ENCODE measurements at regions not wholly inside any gene's neighbourhood (a gene's known extent, or its start where the extent isn't known, plus 50 kb on each side); places are given as distances from the start of the nearest gene placed in this dataset.

GRCh38 chr10:117638200-117638599 is 95.7 kb downstream of the EMX2 start:
- DNase-seq (ENCODE audit: low spot score): no peak

DNA sequence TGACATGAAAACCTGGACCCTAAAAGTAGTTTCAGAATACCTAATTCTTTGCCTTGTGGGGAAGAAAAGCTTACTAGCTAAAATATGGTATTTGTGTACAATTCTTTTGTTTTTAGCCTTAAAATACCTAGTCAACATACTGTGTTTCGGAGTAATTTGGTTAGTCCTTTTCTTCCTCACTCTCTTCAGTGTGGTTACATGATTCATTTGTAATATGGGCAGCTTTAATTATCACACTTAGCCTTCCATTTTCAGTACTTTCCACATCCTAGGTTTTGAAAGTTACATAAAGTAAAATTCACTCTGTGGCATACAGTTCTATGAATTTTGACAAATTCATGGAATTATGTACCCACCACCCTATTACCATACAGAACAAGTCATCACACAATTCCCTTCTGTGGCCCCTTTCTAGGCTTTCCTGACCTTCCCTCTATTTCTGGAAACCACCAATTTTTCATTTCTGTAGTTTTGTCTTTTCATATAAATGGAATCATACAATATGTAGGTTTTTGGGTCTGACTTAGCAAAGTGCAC is 96.2 kb downstream of the EMX2 start:
- DNase-seq (ENCODE audit: low spot score): no peak

DNA sequence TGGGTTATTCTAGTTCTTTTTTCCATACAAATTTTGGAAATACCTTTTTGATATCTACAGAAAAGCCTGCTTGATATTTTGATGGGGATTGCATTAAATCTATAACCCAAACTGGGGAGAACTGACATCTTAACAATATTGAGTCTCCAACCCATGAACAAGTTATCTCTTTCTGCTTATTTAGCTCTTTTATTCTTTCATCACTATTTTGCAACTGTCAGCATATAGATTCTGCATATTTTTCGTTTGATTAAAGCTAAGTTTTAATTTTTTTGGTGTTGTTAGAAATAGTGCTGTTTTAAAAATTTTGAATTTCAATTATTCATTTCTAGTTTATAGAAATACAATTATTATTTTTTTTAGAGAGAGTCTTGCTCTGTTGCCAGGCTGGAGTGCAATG is 97.9 kb downstream of the EMX2 start:
- no peak for DNase-seq (ENCODE audit: low spot score)

DNA sequence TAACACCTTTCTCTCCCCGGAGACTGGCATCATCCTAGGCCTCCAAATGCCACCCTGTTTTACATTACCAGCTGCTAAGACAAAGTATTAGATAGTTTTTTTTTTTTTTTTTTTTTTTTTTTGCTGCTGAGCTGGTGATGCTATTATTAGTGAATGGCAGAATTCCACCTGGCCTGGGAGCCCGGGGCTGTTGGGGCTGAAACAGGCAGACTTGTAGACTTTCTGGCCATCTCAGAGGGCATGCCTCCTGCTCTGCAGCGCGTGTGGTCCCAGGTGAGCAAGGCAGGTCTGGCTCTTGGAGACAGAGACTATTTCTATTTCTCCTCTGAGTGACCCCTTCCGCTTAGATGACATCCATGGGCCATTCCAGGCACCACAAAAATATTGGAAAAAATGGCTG is 104.2 kb downstream of the EMX2 start:
- DNase-seq (ENCODE audit: low spot score): no peak

DNA sequence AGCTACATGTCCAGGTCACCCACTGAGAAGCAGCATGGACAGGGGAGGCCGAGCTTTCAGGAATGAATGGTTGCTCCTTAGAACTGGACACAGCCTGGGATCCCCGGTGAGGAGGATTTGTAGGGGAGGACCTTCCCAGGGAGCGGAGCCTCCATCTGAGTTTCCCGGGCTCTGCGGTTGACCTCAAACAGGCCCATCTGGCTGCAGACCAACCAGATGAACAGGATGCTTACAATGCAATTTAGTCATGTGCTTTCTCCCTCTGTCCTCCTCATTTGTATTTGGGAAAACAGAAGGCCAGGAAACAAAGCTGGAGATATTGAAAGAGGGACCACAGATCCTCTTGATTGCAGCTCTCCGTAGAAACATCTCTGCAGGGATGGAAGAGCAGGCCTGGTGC is 104.8 kb downstream of the EMX2 start:
- no peak for DNase-seq (ENCODE audit: low spot score)

GRCh38 chr10:117651121-117651520 is 108.6 kb downstream of the EMX2 start:
- DNase-seq (ENCODE audit: low spot score): no peak

- no peak for DNase-seq (ENCODE audit: low spot score)
These were observed 110.0 kb downstream of the EMX2 start for GRCh38 chr10:117652228-117653169.

DNA sequence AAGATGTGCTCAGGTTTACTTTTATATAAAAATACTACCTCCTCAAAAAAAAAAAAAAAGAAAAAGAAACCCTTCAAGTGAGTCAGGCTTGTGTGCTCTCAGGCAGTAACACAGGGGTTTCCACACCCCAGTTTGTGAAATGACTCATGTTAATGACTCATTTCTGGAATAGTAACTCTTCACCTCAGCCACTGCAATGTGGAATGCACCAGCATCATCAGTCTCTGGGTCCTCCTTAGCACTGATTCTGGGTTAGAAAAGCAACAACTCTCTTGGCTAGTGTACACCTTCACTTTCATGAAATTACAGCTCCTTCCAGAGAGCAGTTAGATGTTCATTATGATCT is 110.6 kb downstream of the EMX2 start:
- peak; percentile 66 for DNase-seq (ENCODE audit: low spot score)

GRCh38 chr10:117654105-117654504 is 111.6 kb downstream of the EMX2 start:
- no peak for DNase-seq (ENCODE audit: low spot score)

DNA sequence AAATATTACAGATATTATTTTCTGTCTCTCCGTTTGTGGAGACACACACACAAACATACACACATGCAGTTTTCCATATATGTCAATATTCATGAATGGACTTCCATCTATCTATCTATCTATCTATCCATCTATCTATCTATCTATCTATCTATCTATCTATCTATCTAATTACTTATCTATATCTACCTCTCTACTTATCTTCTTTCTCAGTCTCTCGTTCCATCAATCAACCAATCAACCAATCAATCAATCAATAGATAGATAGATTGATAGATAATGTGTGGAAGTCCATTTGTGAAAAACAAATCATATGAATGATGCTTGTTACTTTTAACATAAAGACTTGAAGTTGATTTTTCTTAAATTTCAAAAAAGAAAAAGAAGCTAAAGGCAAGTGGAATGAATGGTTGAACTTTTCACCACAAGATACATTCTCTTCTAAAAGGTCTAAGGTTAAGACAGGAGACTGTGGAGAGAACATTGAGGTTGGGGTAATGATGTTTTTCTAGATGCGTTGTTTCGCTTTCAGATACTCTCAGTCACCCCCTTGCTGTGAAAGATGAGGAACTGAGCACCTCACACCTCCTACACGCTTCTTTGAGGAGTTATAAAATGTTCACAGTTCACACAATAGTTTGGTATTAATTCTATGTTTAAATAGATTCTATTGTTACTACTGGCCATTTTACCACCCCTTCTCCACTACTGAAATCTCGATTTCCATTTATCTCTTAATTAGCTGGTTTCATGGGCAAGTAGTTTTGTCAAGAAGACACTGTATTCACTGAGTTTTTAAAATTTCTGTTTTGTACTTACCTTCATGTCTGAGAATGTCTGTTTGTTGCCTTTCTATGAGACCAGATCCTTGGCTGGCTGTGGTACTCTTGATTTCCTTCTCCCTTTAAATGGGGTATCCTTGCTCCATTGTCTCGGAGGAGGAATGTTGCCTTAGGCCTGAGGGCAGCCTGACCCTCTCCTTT is 114.1 kb downstream of the EMX2 start:
- DNase-seq (ENCODE audit: low spot score): no peak

- no peak for DNase-seq (ENCODE audit: low spot score)
These were observed 118.8 kb downstream of the EMX2 start for GRCh38 chr10:117661316-117661715.

GRCh38 chr10:117662126-117662525 is 119.6 kb downstream of the EMX2 start:
- no peak for DNase-seq (ENCODE audit: low spot score)

DNA sequence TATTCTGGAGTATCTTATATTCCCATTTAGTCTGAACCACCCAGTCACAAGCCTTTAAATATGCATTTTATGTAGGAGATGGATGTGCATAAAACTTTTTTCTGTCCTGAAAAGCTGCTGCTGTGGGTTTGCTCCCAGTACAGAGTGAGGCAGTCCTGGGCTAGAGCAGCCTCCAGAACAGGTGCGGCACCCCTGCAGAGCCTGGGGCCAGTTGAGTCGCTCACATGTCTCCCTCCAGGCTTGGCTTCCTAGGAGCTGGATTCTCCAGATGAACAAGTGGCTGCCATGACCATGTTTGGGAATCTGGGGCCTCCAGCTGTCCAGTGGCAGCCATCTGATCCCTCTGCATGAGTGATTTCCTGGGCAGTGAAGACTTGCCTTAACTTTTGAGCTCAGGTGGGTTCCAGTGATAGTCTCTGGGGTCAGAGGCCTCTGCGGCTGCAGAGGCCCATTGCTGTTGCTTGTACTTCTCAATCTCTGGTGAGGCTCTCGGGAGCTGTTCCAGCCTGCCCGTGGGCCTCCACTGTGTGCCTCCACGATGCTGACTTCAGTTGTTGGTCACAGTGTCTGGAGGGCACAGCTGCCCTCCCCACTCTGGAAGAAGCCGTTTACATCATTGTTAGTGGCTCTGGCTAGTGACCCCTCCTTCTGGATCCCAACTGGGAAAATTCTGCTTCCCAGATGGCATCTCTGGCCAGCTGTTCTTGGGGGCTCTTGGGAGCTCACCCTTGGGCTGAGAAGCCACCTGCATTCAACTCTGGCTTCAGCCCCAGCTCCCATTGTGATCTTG is 120.4 kb downstream of the EMX2 start:
- no peak for DNase-seq (ENCODE audit: low spot score)

- DNase-seq (ENCODE audit: low spot score): no peak
These were observed 121.2 kb downstream of the EMX2 start for GRCh38 chr10:117663750-117664149.

DNA sequence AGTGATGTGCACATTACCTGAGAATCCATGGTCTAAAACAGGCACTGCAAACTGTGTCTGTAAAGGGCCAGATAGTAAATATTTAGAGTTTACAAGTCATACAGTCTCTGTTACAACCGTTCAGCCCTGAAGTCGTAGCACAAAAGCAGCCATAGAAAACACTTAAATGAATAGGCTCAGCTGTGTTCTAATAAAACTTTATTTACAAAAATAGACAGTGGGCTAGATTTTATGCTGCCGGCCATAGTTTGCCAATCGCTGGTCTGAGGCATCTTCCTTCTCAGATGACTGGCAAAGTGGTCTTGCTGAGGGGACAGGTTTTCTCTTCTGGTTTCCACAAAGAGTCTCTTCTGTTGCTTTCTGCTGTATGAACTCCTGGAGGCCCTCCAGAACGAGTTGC is 121.7 kb downstream of the EMX2 start:
- no peak for DNase-seq (ENCODE audit: low spot score)

DNA sequence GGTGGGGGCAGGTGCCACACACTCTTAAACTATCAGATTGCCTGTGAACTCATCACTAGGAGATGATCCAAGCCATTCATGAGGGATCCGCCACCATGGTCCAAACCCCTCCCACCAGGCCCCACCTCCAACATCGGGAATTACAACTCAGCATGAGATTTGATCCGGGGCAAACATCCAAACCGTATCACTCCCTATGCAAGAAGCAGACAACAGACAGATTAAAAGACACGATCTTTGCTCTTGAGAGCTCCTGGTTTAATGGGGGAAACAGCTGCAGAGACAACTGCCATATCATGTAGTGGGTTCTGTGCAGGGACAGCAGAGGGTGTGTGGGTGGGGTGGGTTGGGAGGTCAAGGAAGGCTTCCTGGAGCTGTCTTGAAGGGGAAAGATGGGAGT is 123.6 kb downstream of the EMX2 start:
- no peak for DNase-seq (ENCODE audit: low spot score)

GRCh38 chr10:117666965-117667364 is 124.4 kb downstream of the EMX2 start:
- DNase-seq (ENCODE audit: low spot score): no peak

DNA sequence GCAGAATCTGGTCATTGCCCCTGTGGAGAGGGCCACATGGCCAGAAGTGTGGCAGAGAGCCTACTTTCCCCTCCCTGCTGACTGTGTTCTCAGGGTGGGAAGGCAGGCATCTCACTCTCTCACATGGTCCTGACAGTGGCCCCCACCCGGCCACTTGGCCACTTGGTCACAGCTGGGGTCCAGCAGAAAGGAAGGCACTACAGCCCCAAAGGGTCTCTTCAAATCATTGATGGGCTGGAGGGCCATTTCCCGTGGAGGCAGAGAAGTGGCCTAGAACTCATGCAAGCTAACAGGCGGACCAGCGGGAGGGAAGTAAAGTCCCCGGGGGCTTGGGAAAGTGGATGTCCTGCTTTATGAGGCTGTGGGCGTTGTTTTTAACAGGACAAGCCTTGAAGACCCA is 125.3 kb downstream of the EMX2 start:
- no peak for DNase-seq (ENCODE audit: low spot score)

GRCh38 chr10:117668327-117669008 is 125.9 kb downstream of the EMX2 start:
- DNase-seq (ENCODE audit: low spot score): no peak

DNA sequence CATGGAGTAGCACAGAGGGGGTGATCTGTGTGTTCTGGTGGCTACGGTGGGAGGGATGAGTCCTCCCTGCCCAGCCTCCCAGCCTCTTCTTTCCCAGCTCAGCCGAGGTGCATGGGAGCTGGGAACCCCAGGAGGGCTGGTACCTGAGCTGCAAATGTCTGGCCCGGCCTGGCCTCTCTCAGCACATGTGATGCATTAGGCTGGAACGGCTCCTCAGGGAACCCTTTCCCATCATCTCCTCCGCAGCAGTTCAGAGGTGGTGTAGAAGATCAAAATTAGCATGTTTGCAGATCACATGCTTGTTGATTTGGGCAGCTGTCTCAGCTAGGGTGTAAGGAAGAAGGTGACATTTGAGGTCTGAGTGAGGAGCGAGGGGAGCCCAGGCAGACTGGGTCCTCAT is 126.6 kb downstream of the EMX2 start:
- no peak for DNase-seq (ENCODE audit: low spot score)

Measured in AG08396 (cell line).